Keratinocyte (primary cell): ENCODE measurements at regions not wholly inside any gene's neighbourhood (a gene's known extent, or its start where the extent isn't known, plus 50 kb on each side); places are given as distances from the start of the nearest gene placed in this dataset.

ENCODE experiments used
- DNase-seq: peaks from one replicate; pipeline ENCODE4 v3.0.0-alpha.2; 2011; ENCODE audit warnings: low read depth, missing footprints, low spot score
- FAIRE-seq: peaks from 2 replicates; lab custom pipeline; 2011; peaks lifted over from hg19 to GRCh38; lab: Jason Lieb, UNC
- H2AFZ ChIP-seq: 2 replicates; pipeline ENCODE4 v1.6.0; 2012; ENCODE audit warnings: low read length, control low read depth, inconsistent platforms; ENCODE audit not compliant: control insufficient read depth
- H3K27ac ChIP-seq: 2 replicates; pipeline ENCODE4 v1.5.1; 2011; ENCODE audit warnings: low read length; ENCODE audit not compliant: control insufficient read depth, insufficient read depth
- H3K27me3 ChIP-seq: 3 replicates; pipeline ENCODE4 v1.6.0; 2011; ENCODE audit warnings: low read length; ENCODE audit not compliant: control insufficient read depth, insufficient read depth; ENCODE audit errors: extremely low read depth
- H3K36me3 ChIP-seq, 2 experiments: 2 replicates in 1 of 2; 3 replicates in 1 of 2; pipeline ENCODE4 v1.5.1; 2011; ENCODE audit warnings: low read length in 2 of 2, mild to moderate bottlenecking in 1 of 2; ENCODE audit not compliant: control insufficient read depth in 2 of 2, insufficient read depth in 2 of 2; ENCODE audit errors: extremely low read depth in 1 of 2
- H3K4me1 ChIP-seq: 3 replicates; pipeline ENCODE4 v1.5.1; 2011; ENCODE audit warnings: low read length; ENCODE audit not compliant: control insufficient read depth, insufficient read depth; ENCODE audit errors: extremely low read depth
- H3K4me2 ChIP-seq: 3 replicates; pipeline ENCODE4 v1.6.0; 2011; ENCODE audit warnings: low read depth, low read length; ENCODE audit not compliant: control insufficient read depth, insufficient read depth; ENCODE audit errors: extremely low read depth
- H3K4me3 ChIP-seq, 3 experiments: fragments of 200-600 bp in 1 of 3; sonication (generic) in 1 of 3; 2 replicates in 2 of 3; 3 replicates in 1 of 3; pipeline ENCODE4 v1.5.1; 2011 to 2016; ENCODE audit warnings: low read length in 3 of 3, mild to moderate bottlenecking in 3 of 3, control low read depth in 2 of 3, inconsistent platforms in 1 of 3, low read depth in 1 of 3, mixed read lengths in 1 of 3, mixed run types in 1 of 3, moderate library complexity in 1 of 3; ENCODE audit not compliant: control insufficient read depth in 2 of 3, insufficient read depth in 2 of 3; ENCODE audit errors: extremely low read depth in 1 of 3
- H3K79me2 ChIP-seq: 2 replicates; pipeline ENCODE4 v1.6.0; 2012; ENCODE audit warnings: low read length; ENCODE audit not compliant: control insufficient read depth, insufficient read depth
- H3K9ac ChIP-seq: 3 replicates; pipeline ENCODE4 v1.6.0; 2011; ENCODE audit warnings: low read length; ENCODE audit not compliant: control insufficient read depth, insufficient read depth; ENCODE audit errors: extremely low read depth
- H3K9me1 ChIP-seq: 3 replicates; pipeline ENCODE4 v1.6.0; 2011; ENCODE audit warnings: low read length; ENCODE audit not compliant: control insufficient read depth, insufficient read depth; ENCODE audit errors: extremely low read depth
- H3K9me3 ChIP-seq: 2 replicates; pipeline ENCODE4 v1.5.1; 2012; ENCODE audit warnings: low read depth, low read length; ENCODE audit not compliant: control insufficient read depth
- H4K20me1 ChIP-seq: 3 replicates; pipeline ENCODE4 v1.6.0; 2011; ENCODE audit warnings: low read length; ENCODE audit not compliant: control insufficient read depth, insufficient read depth; ENCODE audit errors: extremely low read depth
- CTCF ChIP-seq, 3 experiments: IDR thresholded peaks in 1 of 3; conservative IDR thresholded peaks in 1 of 3; optimal IDR thresholded peaks in 1 of 3; 2 replicates in 2 of 3; 3 replicates in 1 of 3; pipeline versions ENCODE3 to v1.5.1; 2011; ENCODE audit warnings: low read length in 3 of 3, mild to moderate bottlenecking in 3 of 3, moderate library complexity in 2 of 3, control low read depth in 1 of 3, inconsistent platforms in 1 of 3; ENCODE audit not compliant: insufficient read depth in 2 of 3; ENCODE audit errors: extremely low read depth in 1 of 3
- EZH2 ChIP-seq: IDR thresholded peaks from one replicate; pipeline ENCODE4 v1.6.1; 2012; ENCODE audit warnings: inconsistent platforms, mild to moderate bottlenecking, low read length, moderate library complexity
- dilution Hi-C: fragments of 300-500 bp; cut with MboI; formaldehyde crosslinking; loops from one replicate; pipeline ENCODE4 v1.7.0; 2020; ENCODE audit warnings: low sequenced_read_pairs; ENCODE audit not compliant: extremely low pct_ligation_motif_present

- Histone ChIP-seq H3K4me3 (no peak overlapping the region), H4K20me1 (no peaks in the 10 kb centered on the region), H3K4me1 (no peaks in the 10 kb centered on the region), H3K4me2 (no peak overlapping the region), H3K27me3 (no peaks in the 10 kb centered on the region), H3K9ac (no peak overlapping the region), H3K9me3 (peaks cover 3% of the 10 kb centered on the region), H3K9me1 (no peaks in the 10 kb centered on the region), H2AFZ (no peak overlapping the region), H3K36me3 (no peaks in the 10 kb centered on the region), H3K79me2 (no peaks in the 10 kb centered on the region), H3K27ac (no peak overlapping the region)
- TF ChIP-seq EZH2 (no peak), CTCF (optimal IDR thresholded peaks at IDR 0.05 in 1 of 3, IDR thresholded peaks at IDR 0.05 in 1 of 3, conservative IDR thresholded peaks at IDR 0.05 in 1 of 3; ENCODE audit: extremely low read depth in 1 of 3, insufficient read depth in 2 of 3, low read length in 3 of 3) (no peak)
- dilution Hi-C loops, result no loop called here
- FAIRE-seq (no peak), DNase-seq (no peak)
Observed at GRCh38 chr5:3654515-3654914, 58.9 kb downstream of the IRX1 start.

- no peak overlapping the region for H3K4me3 ChIP-seq
- no peak overlapping the region for H3K4me2 ChIP-seq
- no peak for TF ChIP-seq CTCF (optimal IDR thresholded peaks at IDR 0.05 in 1 of 3, IDR thresholded peaks at IDR 0.05 in 1 of 3, conservative IDR thresholded peaks at IDR 0.05 in 1 of 3; ENCODE audit: extremely low read depth in 1 of 3, insufficient read depth in 2 of 3, low read length in 3 of 3)
- TF ChIP-seq EZH2, result no peak
- FAIRE-seq (no peak), DNase-seq (no peak)
- no peaks in the 10 kb centered on the region for H4K20me1 ChIP-seq
- H2AFZ ChIP-seq, result no peak overlapping the region
- peaks cover 3% of the 10 kb centered on the region for H3K9me3 ChIP-seq
- H3K4me1 ChIP-seq, result no peaks in the 10 kb centered on the region
- no peak overlapping the region for H3K27ac ChIP-seq
- no peaks in the 10 kb centered on the region for H3K79me2 ChIP-seq
- dilution Hi-C loops, result no loop called here
- H3K9ac ChIP-seq, result no peak overlapping the region
- H3K27me3 ChIP-seq, result no peaks in the 10 kb centered on the region
- H3K36me3 ChIP-seq, result no peaks in the 10 kb centered on the region
- H3K9me1 ChIP-seq, result no peaks in the 10 kb centered on the region
Observed at GRCh38 chr5:3656803-3657202, 61.2 kb downstream of the IRX1 start.
